ENCODE measurements at regions not wholly inside any gene's neighbourhood (a gene's known extent, or its start where the extent isn't known, plus 50 kb on each side); places are given as distances from the start of the nearest gene placed in this dataset.

GRCh38 chr2:151085181-151085611, 176.5 kb downstream of the RBM43 start:
- Mint-ChIP-seq H3K4me1 (ENCODE audit: low read depth, unreplicated experiment) (no peaks in the 10 kb centered on the region), H3K36me3 (ENCODE audit: insufficient read depth, unreplicated experiment) (no peaks in the 10 kb centered on the region), H3K9me3 (ENCODE audit: unreplicated experiment) (no peaks in the 10 kb centered on the region), H3K27me3 (ENCODE audit: insufficient read depth, unreplicated experiment) (peaks cover 19% of the 10 kb centered on the region), H3K27ac (ENCODE audit: unreplicated experiment) (no peak overlapping the region), H3K4me3 (ENCODE audit: unreplicated experiment) (no peak overlapping the region)
- CTCF ChIA-PET: no interaction called here
- no peaks in the 10 kb centered on the region for H3K9me3 ChIP-seq
- no peak for DNase-seq
- POLR2A ChIA-PET: no interaction called here
- no peak for TF ChIP-seq CTCF (IDR thresholded peaks at IDR 0.05; ENCODE audit: insufficient read depth in 1 of 2, low read depth in 1 of 2, low read length in 1 of 2, severe bottlenecking in 1 of 2, unreplicated experiment in 1 of 2)
- H3K27me3 ChIP-seq (replicated peaks; ENCODE audit: control insufficient read depth, insufficient read depth, low read length): no peaks in the 10 kb centered on the region; the same call in 1 of the 2 replicates
- no peaks in the 10 kb centered on the region for H3K4me1 ChIP-seq
- H3K4me3 ChIP-seq (ENCODE audit: low read depth, low read length): no peak overlapping the region
- no TSS peak for BruUV-seq (replicated peaks)
- intact Hi-C loops (cut with micrococcal nuclease; ENCODE audit: unreplicated experiment): no loop called here
- H3K36me3 ChIP-seq (ENCODE audit: control insufficient read depth, insufficient read depth, low read length): no peaks in the 10 kb centered on the region

- no peak for DNase-seq
- Histone ChIP-seq H3K9me3 (no peaks in the 10 kb centered on the region), H3K4me1 (no peaks in the 10 kb centered on the region), H3K4me3 (ENCODE audit: low read depth, low read length) (no peak overlapping the region), H3K36me3 (ENCODE audit: control insufficient read depth, insufficient read depth, low read length) (no peaks in the 10 kb centered on the region), H3K27me3 (replicated peaks; ENCODE audit: control insufficient read depth, insufficient read depth, low read length) (no peaks in the 10 kb centered on the region; the same call in 1 of the 2 replicates)
- no peak for TF ChIP-seq CTCF (IDR thresholded peaks at IDR 0.05; ENCODE audit: insufficient read depth in 1 of 2, low read depth in 1 of 2, low read length in 1 of 2, severe bottlenecking in 1 of 2, unreplicated experiment in 1 of 2)
- ChIA-PET CTCF (no interaction called here), POLR2A (no interaction called here)
- no peaks in the 10 kb centered on the region for H3K36me3 Mint-ChIP-seq (ENCODE audit: insufficient read depth, unreplicated experiment)
- H3K4me1 Mint-ChIP-seq (ENCODE audit: low read depth, unreplicated experiment): no peaks in the 10 kb centered on the region
- no peaks in the 10 kb centered on the region for H3K9me3 Mint-ChIP-seq (ENCODE audit: unreplicated experiment)
- H3K27ac Mint-ChIP-seq (ENCODE audit: unreplicated experiment): no peak overlapping the region
- intact Hi-C loops (cut with micrococcal nuclease; ENCODE audit: unreplicated experiment): no loop called here
- BruUV-seq (replicated peaks): no TSS peak
- peaks cover 23% of the 10 kb centered on the region for H3K27me3 Mint-ChIP-seq (ENCODE audit: insufficient read depth, unreplicated experiment)
- H3K4me3 Mint-ChIP-seq (ENCODE audit: unreplicated experiment): no peak overlapping the region
These were observed 177.5 kb downstream of the RBM43 start for GRCh38 chr2:151083856-151084795.

GRCh38 chr2:151078889-151079288, 182.8 kb downstream of the RBM43 start:
- H3K4me1 ChIP-seq: no peaks in the 10 kb centered on the region
- H3K9me3 ChIP-seq: no peaks in the 10 kb centered on the region
- H3K4me3 ChIP-seq (ENCODE audit: low read depth, low read length): no peak overlapping the region
- no peaks in the 10 kb centered on the region; the same call in 1 of the 2 replicates for H3K27me3 ChIP-seq (replicated peaks; ENCODE audit: control insufficient read depth, insufficient read depth, low read length)
- no peak overlapping the region for H3K27ac Mint-ChIP-seq (ENCODE audit: unreplicated experiment)
- no peak for DNase-seq
- H3K36me3 Mint-ChIP-seq (ENCODE audit: insufficient read depth, unreplicated experiment): no peaks in the 10 kb centered on the region
- BruUV-seq (replicated peaks): no TSS peak
- no peaks in the 10 kb centered on the region for H3K36me3 ChIP-seq (ENCODE audit: control insufficient read depth, insufficient read depth, low read length)
- peaks cover 13% of the 10 kb centered on the region for H3K9me3 Mint-ChIP-seq (ENCODE audit: unreplicated experiment)
- no peak for TF ChIP-seq CTCF (IDR thresholded peaks at IDR 0.05; ENCODE audit: insufficient read depth in 1 of 2, low read depth in 1 of 2, low read length in 1 of 2, severe bottlenecking in 1 of 2, unreplicated experiment in 1 of 2)
- no peak overlapping the region for H3K4me3 Mint-ChIP-seq (ENCODE audit: unreplicated experiment)
- intact Hi-C loops (cut with micrococcal nuclease; ENCODE audit: unreplicated experiment): no loop called here
- no peaks in the 10 kb centered on the region for H3K4me1 Mint-ChIP-seq (ENCODE audit: low read depth, unreplicated experiment)
- ChIA-PET POLR2A (no interaction called here), CTCF (no interaction called here)
- peaks cover 14% of the 10 kb centered on the region for H3K27me3 Mint-ChIP-seq (ENCODE audit: insufficient read depth, unreplicated experiment)
